HepG2 (cell line): ENCODE measurements at regions not wholly inside any gene's neighbourhood (a gene's known extent, or its start where the extent isn't known, plus 50 kb on each side); places are given as distances from the start of the nearest gene placed in this dataset.

Experiments used
- ARID4A ChIP-seq: sonication (generic); formaldehyde crosslinking; IDR thresholded peaks from 2 replicates; pipeline ENCODE4 v1.5.0; 2020; ENCODE audit warnings: mild to moderate bottlenecking, missing genetic modification reagents, borderline replicate concordance
- BCL6 ChIP-seq: IDR thresholded peaks from 2 replicates; pipeline ENCODE4 v1.6.1; 2016; ENCODE audit warnings: missing genetic modification reagents, missing compliant biosample characterization
- GATAD1 ChIP-seq: IDR thresholded peaks from 2 replicates; pipeline ENCODE4 v1.6.1; 2016; ENCODE audit warnings: missing genetic modification reagents, missing compliant biosample characterization
- GMEB2 ChIP-seq: IDR thresholded peaks from 2 replicates; pipeline ENCODE4 v1.6.1; 2016; ENCODE audit warnings: missing biosample characterization, missing genetic modification reagents, low read depth
- GZF1 ChIP-seq: sonication (generic); formaldehyde crosslinking; IDR thresholded peaks from 2 replicates; pipeline ENCODE4 v1.5.1; 2020; ENCODE audit warnings: mild to moderate bottlenecking, missing genetic modification reagents
- MYNN ChIP-seq: sonication (generic); formaldehyde crosslinking; IDR thresholded peaks from 2 replicates; pipeline ENCODE4 v1.4.0; 2020; ENCODE audit warnings: mild to moderate bottlenecking, low read depth, missing genetic modification reagents
- NR1H2 ChIP-seq: sonication (generic); formaldehyde crosslinking; IDR thresholded peaks from 2 replicates; pipeline ENCODE4 v1.8.1; 2022; ENCODE audit warnings: low read depth, missing genetic modification reagents, borderline replicate concordance
- PCBP1 ChIP-seq: fragments of 200-400 bp; formaldehyde crosslinking; IDR thresholded peaks from 2 replicates; pipeline ENCODE4 v1.6.1; 2017; ENCODE audit warnings: mild to moderate bottlenecking, low read depth, low read length, borderline replicate concordance
- PRDM15 ChIP-seq: sonication (generic); formaldehyde crosslinking; IDR thresholded peaks from 2 replicates; pipeline ENCODE4 v1.4.0; 2020; ENCODE audit warnings: missing genetic modification reagents
- SRSF1 ChIP-seq: fragments of 200-400 bp; formaldehyde crosslinking; optimal IDR thresholded peaks from 2 replicates; pipeline ENCODE3; 2017; ENCODE audit warnings: mild to moderate bottlenecking, low read depth, low read length, moderate library complexity
- UBTF ChIP-seq: sonication (generic); formaldehyde crosslinking; IDR thresholded peaks from 2 replicates; pipeline ENCODE4 v1.4.0; 2020; ENCODE audit warnings: mild to moderate bottlenecking, missing genetic modification reagents
- ZNF101 ChIP-seq: sonication (generic); formaldehyde crosslinking; IDR thresholded peaks from 2 replicates; pipeline ENCODE4 v1.4.0; 2020; ENCODE audit warnings: mild to moderate bottlenecking, low read depth, missing genetic modification reagents, borderline replicate concordance
- ZNF354B ChIP-seq: sonication (generic); formaldehyde crosslinking; IDR thresholded peaks from 2 replicates; pipeline ENCODE4 v1.8.0; 2022; ENCODE audit warnings: mild to moderate bottlenecking, missing genetic modification reagents
- ZNF572 ChIP-seq: sonication (generic); formaldehyde crosslinking; IDR thresholded peaks from 2 replicates; pipeline ENCODE4 v1.5.1; 2020; ENCODE audit warnings: mild to moderate bottlenecking, missing genetic modification reagents
- ZNF644 ChIP-seq: IDR thresholded peaks from 2 replicates; pipeline ENCODE4 v1.6.1; 2016; ENCODE audit warnings: low read depth
- ZNF720 ChIP-seq: sonication (generic); formaldehyde crosslinking; IDR thresholded peaks from 2 replicates; pipeline ENCODE4 v1.4.0; 2020; ENCODE audit warnings: missing genetic modification reagents
- ZSCAN9 ChIP-seq: IDR thresholded peaks from 2 replicates; pipeline ENCODE4 v1.6.1; 2016; ENCODE audit warnings: borderline replicate concordance

- peak; percentile 93 for TF ChIP-seq SRSF1
- peak; percentile 28; the same call in 1 of the 2 replicates for TF ChIP-seq GZF1 (CRISPR knock-in tag)
- 0 out of 2 replicates have a peak, but pooled peaks have one; percentile 65 for TF ChIP-seq PCBP1
- TF ChIP-seq NR1H2 (CRISPR knock-in tag), result no peak
- TF ChIP-seq PRDM15 (CRISPR knock-in tag), result no peak
- no peak; the same call in 1 of the 2 replicates for TF ChIP-seq ZSCAN9 (CRISPR knock-in tag)
- no peak for TF ChIP-seq ZNF644
- no peak for TF ChIP-seq ZNF101 (CRISPR knock-in tag)
- peak; percentile 72; the same call in 1 of the 2 replicates for TF ChIP-seq MYNN (CRISPR knock-in tag)
- TF ChIP-seq UBTF, result peak; percentile 94
- TF ChIP-seq ZNF354B (CRISPR knock-in tag), result no peak
- TF ChIP-seq BCL6, result peak; percentile 57
- TF ChIP-seq ARID4A, result peak; percentile 84
- TF ChIP-seq GMEB2 (CRISPR knock-in tag), result no peak; the same call in 1 of the 2 replicates
- TF ChIP-seq ZNF720 (CRISPR knock-in tag), result no peak
- peak; percentile 85 for TF ChIP-seq GATAD1 (CRISPR knock-in tag)
- peak; percentile 95 for TF ChIP-seq ZNF572
Measured at GRCh38 chr16:31700530-31701388, 172.8 kb upstream of the ZNF267 start (continued).
